RKO (cell line): ENCODE measurements at regions not wholly inside any gene's neighbourhood (a gene's known extent, or its start where the extent isn't known, plus 50 kb on each side); places are given as distances from the start of the nearest gene placed in this dataset.

Source experiments
- DNase-seq: peaks from one replicate; pipeline ENCODE4 v3.0.0-alpha.2; 2016; ENCODE audit warnings: low spot score

DNA sequence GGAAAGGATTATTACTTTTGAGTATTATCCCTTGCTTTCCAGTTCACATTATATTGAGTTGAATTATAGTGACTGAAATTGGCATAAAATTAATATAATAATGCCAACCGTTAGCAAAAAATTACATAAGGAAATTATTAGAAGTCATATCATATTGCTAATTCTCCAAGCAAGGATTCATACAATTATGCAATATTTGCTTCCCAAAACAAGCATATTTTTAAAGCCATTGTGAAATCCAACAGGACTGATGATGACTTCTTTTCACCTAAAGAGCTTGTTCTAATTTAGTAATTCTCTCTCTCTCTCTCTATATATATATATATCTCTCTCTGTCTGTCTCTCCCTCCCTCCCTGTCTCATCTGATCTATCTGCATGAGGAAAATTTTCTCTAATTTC, 283.5 kb downstream of the DSEL start:
- no peak for DNase-seq

DNA sequence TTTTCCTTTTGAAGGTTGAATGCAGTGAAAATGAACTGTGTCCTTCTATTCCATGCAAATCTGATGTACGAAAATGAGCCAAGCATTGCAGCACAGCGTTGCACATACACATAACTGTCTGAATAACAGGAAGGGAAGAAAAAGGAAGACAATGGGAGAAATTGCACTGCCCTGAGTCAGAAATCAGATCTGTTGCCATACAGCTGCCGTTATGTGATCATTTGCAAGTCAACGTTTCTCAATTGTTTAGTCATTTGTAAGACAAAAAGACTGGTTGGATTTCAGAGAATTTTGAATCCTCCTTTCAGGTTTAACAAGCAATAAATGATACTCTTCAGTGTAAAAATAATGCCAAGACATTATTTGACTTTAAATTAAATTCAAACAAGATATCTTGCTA, 284.1 kb downstream of the DSEL start:
- peak; percentile 2 for DNase-seq

DNA sequence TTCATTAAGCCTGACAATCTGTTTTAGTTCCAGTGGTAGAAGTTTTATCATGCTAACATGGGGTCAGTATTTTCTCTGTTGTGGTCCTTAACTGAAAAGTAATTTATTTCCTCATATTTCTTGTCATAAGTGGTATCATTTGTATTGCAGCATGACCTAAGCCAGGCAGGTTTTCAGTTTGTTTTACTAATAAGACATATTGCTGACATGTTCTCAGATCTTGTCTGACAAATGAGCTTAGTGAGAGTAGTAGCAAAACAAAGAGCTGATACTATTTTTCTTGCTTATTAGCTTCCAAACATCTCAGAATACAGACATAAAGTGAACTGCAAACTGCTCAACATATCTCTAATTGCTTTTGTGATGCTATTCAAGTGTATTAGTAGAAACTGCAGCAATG, 293.6 kb downstream of the DSEL start:
- no peak for DNase-seq

DNA sequence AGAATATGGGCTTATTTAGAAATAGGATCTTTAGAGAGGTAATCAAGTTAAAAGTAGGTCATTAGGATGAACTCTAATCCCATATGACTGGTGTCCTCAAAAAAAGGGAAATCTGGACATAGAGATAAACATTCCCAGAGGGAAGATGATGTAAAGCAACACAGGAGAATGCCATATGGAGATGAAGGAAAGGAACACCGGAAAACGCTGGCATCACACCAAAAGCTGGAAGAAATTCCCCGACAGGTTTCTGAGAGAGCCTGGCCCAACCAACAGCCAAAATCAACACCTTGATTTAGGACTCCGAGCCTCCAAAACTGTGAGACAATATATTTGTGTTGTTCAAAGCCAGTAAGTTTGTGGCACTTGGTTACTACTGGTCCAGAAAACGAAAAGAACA, 296.7 kb downstream of the DSEL start:
- DNase-seq = no peak

DNA sequence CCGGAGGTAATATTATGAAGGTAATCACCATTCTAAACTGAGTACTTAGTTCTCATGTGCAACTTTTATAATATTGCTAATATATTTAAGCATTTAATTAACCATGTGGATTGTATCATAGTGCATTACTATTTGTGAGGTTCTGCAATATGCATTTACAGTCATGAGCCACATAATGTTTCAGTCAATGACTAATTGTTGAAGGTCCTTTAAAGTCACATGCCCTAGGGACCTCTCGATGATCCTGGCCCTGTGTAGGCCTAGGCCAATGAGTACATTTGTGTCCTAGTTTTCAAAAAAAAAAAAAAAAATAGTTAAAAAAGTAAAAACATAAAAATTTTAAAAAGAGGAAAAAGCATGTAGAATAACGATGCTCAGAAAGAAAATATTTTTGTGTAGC, 298.0 kb downstream of the DSEL start:
- peak; percentile 6 for DNase-seq

DNA sequence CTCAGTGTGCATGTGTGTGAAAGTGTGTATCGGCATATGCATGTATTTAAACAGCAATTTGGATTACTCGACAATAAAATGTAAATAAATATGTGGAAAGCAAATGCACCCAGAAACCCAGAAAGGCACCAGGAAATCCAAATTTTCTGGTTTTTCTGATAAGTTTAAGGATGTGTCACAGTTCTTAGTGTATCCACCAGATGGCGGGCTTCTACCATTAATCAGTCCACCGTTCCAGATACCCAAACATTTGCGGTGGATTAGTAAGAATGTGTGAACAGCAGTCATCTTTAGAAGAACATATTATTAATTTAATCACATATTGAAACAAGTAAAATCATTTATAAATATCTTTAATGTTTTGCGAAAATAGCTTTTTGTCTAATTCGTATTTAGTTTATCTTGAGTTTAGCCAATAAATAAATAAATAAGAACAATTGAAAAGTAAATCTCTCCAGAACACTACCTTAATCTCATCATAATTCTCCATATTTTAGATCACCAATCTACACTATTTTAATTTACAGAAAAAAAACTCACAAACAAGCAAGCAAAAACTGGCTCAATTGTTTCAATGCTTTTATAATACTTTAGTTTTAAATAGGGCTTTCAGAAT, 298.9 kb downstream of the DSEL start:
- DNase-seq = peak; percentile 74

DNA sequence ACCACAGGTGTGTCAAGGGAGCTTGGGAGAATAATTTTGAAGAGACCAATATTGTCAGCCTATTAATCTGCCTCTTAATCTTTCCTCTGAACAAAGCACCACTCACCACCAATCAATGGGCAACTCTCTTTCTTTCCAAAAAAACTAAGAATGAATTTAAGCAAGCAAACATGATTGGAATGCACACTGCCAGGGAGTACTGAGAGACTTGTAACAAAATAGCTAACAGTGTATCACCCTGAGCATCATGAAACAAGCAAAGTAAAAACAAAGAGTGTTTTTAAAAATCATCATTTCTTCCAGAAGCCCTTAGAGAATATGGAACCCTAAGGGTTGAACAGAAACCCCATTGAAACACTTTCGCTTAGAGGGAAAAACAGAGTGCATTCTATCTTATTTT, 299.7 kb downstream of the DSEL start:
- DNase-seq = no peak

DNA sequence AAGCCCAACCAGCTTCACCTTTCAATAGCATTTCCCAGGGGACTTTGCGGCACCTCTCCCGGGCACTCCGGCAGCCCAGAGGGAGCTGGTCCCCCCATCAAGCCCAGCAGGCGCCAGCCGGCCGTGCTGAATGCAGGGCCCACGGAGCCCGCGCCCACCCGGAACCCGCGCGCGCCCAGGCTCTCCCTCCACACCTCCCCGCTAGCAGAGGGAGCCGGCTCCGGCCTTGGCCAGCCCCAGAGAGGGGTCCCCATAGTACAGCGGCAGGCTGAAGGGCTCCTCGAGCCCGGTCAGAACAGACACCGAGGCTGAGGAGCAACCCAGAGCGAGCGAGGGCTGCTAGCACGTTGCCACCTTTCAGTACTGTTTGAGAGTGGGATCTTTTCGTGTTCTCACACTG, 300.8 kb downstream of the DSEL start:
- DNase-seq = no peak

DNA sequence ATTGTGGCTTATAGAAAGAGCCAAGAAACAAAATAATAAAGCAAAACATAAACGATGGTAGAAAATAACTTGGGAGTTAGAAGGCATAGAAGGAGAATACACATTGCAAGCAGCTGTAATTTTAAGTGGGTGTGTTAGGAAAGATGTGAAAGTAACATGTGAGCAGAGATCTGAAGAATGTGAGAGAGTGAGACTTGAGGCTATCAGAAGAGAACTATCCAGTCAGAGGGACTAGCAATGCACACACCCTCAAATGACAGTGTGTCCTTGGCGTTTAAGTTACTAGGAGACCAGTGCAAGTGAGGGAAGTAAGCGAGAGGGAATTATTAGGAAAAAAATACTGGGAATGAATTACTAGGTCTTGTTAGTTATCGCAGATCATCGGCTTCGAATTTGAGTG, 304.9 kb downstream of the DSEL start:
- DNase-seq = no peak

DNA sequence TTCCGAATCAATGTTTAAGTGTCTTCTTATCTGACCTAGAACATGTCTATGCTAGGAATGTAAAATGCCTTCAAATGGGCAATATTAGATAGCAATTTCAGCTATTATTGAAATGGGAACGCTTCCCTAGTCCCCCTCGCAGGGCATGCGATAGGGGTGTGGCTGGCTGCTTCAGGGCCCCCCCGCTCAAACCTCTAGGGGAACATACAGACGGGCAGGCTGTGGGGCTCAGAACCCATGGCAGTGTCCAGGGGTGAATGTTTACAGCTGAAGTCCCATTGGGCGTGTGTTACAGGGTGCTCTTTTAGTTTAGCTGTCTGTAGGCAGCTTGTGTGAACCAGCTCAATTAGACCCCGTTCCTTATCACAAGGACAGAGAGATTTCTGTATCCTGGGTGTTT, 315.9 kb downstream of the DSEL start:
- no peak for DNase-seq

DNA sequence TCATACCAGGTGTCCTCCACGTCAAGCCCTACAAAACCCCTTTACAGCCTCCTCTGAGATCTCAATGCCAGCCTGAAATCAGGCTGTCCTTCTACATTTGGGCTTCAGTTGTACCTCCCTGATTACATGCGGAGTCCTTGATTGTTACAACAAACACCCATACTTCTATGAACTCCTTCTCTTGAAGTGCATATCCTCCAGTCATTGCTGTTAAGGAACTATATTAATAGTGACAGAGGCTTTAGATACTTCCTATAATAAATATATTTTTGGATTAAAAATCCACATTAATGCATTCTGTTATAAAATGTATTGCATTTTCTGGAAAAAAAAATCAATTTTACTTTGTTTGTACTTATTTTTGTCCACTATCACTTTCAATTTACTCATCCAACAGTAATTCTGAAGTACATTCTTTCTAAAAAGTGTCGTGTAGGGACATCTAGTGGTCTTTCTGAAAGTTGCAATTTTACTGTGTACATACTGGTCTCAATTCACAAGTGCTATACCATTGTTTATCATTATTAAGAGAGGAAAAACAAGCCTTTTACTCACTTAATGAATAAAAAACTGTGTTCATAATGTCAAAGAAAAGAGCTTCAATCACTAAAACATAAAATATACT, 316.4 kb downstream of the DSEL start:
- peak; percentile 70 for DNase-seq

DNA sequence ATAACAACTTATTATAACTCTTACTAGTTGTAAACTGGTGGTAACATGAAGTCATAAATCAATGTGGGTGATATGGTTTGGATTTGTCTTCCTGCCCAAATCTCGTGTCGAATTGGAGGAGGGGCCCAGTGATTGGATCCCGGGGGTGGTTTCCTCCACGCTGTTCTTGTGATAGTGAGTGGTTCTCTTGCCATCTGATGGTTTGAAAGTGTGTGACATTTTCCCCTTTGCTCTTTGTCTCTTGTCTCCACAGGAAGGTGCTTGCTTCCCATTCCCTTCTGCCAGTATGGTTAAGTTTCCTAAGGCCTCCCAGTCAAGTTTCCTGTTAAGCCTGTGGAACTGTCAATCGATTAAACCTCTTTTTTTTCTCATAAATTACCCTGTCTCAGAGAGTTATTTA, 321.6 kb downstream of the DSEL start:
- no peak for DNase-seq

DNA sequence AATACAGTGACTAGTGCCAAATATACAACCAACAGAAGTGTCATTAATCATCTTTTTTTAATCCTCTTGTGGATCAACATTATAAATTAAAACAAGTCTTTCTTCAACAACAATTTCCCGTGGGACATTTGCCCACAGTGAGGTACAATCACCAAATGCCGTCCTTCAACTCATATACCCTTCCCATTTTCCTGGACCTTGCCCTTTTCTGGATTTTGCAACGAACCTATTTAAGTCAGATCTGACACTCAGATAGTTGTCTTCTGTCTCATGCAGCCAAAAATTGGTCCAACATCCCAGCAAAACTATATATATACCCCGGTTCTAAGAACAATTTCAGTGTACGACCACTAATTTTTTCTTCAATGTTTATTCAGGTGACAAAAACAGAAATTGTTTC, 324.0 kb downstream of the DSEL start:
- DNase-seq = no peak

DNA sequence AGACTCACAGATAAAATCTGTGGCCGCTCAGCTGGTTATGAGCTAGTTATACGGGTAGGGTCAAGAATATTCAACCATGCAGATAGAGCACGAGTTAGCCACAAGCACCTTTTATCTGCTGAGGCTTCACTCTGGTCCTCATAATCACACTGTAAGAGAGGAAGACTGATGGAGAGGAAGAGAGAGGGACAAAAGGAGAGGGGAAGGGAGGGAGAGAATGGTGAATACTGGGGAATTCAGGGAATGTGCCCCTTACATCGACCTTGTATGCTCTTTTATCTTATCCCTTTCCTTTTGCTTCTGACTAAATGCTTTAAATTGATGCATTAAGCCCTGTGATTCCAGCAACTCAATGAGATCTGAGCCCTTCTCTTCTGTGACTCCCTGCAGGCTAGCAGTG, 333.1 kb downstream of the DSEL start:
- no peak for DNase-seq

DNA sequence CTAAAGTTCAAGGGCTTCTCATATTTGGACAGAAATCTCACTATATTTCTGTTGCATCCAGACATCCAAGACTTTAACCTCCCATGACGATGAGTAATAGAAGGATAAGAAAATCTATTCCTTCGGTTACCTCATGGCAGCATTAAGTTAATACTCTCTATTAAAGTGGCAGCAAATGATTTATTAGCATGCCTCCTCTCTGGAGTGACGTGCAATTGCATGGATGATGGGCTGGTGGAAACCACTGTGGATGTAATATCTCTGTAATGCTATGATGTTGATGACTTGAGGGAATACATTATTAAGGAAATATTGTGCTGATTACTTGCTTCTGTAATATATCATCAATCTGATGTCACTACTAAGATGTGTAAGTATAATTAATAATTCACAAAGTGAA, 336.8 kb downstream of the DSEL start:
- DNase-seq = no peak

DNA sequence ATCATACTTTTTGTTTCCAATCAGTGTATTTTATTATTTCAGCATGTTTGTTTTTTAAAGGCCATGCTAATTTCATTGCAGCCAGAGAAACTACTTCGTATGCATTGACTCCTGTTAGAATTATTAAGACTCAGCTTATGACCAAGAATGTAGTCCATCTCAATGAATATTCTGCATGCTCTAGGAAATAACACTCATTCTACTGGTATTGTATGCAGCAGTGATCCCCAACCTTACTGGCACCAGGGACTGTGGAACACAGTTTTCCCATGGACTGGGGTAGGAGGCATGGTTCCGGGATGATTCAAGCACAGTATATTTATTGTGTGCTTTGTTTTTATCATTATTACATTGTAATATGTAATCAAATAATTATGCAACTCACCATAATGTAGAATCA, 356.9 kb downstream of the DSEL start:
- DNase-seq = no peak

DNA sequence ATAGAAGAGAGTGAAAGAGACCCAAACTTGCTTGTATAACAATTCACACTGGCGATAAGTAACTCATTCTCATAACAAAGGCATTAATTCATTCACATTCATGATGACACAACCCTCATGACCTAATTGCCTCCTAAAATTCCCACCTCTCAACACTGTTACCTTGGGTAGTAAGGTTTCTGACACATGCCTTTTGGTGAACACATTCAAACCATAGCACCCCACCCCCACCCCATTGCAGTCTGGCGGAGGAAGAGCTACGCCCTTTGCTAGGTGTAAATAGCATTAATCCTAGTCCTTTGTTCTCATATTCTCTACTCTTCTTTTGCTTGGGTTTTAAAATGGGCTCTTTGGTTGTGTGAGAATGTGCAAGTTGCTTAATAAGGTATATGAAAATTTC, 361.5 kb downstream of the DSEL start:
- DNase-seq = no peak

DNA sequence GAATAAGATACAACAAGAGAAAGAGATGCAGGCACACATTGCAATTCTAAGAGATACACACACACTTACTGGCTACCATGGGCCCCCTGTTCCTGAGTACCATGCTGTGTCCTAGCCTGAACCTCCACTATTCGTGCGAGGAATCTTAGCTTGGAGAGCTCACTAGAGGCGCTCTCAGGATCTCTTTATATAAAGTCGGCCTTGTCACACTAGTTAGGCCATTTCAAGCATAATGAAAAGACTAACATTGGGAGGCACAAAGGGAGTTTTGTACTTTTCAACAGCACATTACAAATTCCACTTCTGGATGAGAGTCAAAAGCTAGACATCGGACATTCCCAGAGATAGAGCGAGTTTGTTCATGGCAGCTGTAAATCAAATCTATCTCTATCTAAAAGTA, 365.2 kb downstream of the DSEL start:
- DNase-seq = no peak

DNA sequence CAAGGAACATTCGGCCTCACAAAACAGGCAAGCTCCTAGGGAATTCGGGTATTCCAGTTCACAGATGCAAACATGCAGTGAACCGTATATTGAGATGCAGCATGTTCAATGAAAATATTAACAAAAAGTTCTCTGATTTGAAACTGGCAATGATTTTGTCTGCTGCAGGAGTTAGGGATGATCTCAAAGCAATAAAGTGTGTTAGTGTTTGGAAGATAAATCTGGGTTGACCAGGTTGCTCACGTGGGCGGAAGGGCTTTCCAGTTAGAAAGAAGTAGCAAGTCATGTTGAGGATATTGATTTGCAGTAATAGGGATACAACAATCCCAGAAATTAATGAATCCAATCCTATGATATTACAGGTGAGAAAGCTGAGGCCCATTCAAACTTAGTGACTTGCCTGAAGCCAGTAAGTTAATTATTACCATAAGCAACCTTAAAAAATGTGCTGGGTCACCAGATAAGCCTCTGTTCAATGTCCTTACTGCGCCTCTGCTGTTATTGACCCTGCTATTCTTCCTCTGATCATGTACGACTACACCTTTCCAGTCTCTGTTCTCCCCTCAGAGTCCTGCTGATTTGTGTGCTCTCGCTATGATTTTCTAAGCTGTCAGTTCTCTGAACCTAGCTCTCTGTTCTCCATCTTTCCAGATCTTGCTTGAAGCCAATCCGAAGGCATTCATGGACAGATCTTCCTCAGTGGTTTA, 370.8 kb downstream of the DSEL start:
- DNase-seq = no peak

DNA sequence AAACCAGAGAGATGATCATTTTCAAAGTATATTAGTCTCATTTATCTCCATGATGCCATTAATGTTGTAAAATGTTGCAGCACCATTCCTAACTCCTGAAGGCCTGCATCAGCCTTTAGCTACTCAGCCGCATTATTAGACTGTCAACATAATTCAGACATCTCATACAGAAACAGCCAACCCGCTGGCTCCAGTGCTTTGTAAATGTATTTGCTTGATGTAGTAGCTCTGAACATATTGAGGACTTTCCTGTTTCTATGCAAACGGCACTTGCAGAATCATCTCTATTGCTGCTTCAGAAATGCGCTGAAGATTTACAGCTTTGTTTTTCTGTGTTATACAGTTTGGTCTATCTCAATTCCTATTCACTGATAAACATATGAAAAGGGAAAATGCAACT, 372.2 kb downstream of the DSEL start:
- DNase-seq = no peak

DNA sequence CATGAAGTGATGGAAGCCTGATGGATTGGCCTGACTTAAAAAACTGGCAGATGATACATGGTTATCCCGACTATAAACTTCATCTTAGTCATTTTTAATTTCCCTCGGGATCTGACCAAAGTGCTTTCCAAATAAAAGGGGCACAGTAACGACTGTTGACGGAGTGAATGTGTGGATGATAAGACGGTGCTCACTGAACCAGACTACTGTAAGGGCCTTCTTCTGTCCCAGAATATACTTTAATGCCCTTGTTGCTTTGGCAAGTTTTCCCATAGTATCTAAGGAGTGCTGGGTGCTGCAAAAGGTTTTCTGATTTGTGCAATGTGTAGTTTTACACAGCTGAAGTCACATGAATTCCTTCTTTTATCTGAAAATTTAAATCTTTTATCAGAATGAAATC, 373.5 kb downstream of the DSEL start:
- DNase-seq = no peak

DNA sequence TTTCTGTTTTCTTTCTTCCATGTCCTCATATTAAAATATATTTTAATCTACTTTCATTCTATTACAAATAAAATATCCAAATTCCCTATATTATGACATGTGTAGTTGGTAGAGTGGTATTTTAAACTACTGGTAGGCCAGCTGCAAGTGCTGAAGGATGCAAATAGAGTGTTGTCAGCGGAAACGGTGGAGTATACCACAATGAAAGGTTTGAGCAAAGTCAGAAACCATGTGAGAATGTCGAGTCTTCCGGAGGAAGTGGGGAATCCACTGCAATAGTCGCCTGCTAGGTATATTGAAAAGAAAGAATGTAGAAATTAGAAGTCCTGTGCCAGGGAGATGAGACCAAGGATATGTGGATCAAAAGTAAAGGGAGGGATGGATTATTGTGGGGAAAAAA, 373.9 kb downstream of the DSEL start:
- DNase-seq = no peak

DNA sequence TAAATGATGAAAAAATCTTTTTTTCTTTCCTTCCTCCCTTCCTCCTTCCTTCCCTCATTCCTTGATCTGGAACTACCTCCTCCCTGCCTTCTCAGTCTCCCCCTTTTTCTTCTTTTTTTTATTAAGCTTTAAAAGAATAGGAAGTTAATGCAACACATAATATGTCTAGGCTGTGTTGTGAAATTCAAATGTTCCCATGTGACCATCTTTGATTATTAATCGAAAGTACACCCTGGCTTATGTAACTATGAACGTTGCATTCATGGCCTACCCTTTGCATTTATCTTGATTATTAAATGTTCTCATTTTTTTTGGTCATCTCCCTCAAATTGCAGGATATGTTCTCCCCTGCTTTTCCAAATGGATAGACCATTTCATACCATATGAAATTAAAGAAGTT, 376.0 kb downstream of the DSEL start:
- no peak for DNase-seq

DNA sequence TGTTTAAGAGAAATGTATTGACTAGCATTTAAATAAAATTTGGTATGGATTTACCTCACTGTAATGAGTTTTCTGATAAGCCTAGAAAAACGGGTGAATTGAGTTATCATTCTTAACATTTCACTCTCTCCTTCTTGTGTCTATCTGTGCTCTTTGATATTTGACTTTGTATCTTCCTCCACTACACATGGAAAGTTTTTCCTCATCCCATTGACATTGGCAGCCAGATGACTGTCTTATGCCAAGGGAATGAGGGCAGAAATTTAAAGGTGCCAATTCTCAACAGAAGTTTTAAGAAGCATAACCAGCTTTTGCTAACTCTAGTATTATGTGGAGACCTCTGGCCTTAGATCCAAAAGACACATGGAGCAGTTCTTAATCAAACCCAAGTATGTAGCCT, 376.6 kb downstream of the DSEL start:
- no peak for DNase-seq
